Calu3 (cell line): ENCODE measurements at regions not wholly inside any gene's neighbourhood (a gene's known extent, or its start where the extent isn't known, plus 50 kb on each side); places are given as distances from the start of the nearest gene placed in this dataset.

Experiments used
- BruUV-seq: library from RNA; stranded (reverse); fragments of 400-500 nt; replicated peaks from 2 replicates; lab custom pipeline; 2021; lab: Mats Ljungman, UMichigan
- CTCF ChIA-PET: fragments of 300-600 bp; sonication (Branson Sonifier 250); formaldehyde crosslinking; loops from one replicate; lab custom pipeline; 2022; ENCODE audit warnings: antibody characterized with exemption; lab: Charles Lee
- DNase-seq: peaks from one replicate; pipeline ENCODE4 v3.0.0; 2022
- H3K27ac Mint-ChIP-seq: one replicate; pipeline ENCODE4 v1.8.0; 2022; ENCODE audit warnings: mixed read lengths; ENCODE audit not compliant: unreplicated experiment
- H3K27me3 Mint-ChIP-seq: one replicate; pipeline ENCODE4 v1.8.0; 2022; ENCODE audit warnings: mixed read lengths; ENCODE audit not compliant: unreplicated experiment
- H3K36me3 Mint-ChIP-seq: one replicate; pipeline ENCODE4 v1.8.0; 2022; ENCODE audit warnings: mild to moderate bottlenecking, moderate library complexity, mixed read lengths; ENCODE audit not compliant: insufficient read depth, unreplicated experiment
- H3K4me1 Mint-ChIP-seq: one replicate; pipeline ENCODE4 v1.8.0; 2022; ENCODE audit warnings: mild to moderate bottlenecking, low read depth, mixed read lengths; ENCODE audit not compliant: unreplicated experiment
- H3K4me3 Mint-ChIP-seq: one replicate; pipeline ENCODE4 v1.8.0; 2022; ENCODE audit warnings: mild to moderate bottlenecking, low read depth, moderate library complexity, mixed read lengths; ENCODE audit not compliant: unreplicated experiment
- H3K9me3 Mint-ChIP-seq: one replicate; pipeline ENCODE4 v1.8.0; 2022; ENCODE audit warnings: low read depth, mixed read lengths; ENCODE audit not compliant: unreplicated experiment
- CTCF ChIP-seq: fragments of 200-600 bp; IDR thresholded peaks from one replicate; pipeline ENCODE4 v1.8.0; 2022; ENCODE audit warnings: antibody characterized with exemption; ENCODE audit not compliant: unreplicated experiment
- intact Hi-C: fragments of 100-400 bp; cut with micrococcal nuclease; formaldehyde crosslinking; loops from one replicate; pipeline ENCODE4 v1.10.0; 2022; ENCODE audit not compliant: unreplicated experiment

GRCh38 chr10:128553755-128554154 lies 427.5 kb upstream of the MKI67 start:
- H3K4me1 Mint-ChIP-seq = no peaks in the 10 kb centered on the region
- no TSS peak for BruUV-seq
- no peak overlapping the region for H3K4me3 Mint-ChIP-seq

GRCh38 chr10:128556182-128557110 lies 430.2 kb upstream of the MKI67 start:
- H3K27me3 Mint-ChIP-seq = no peaks in the 10 kb centered on the region
- H3K27ac Mint-ChIP-seq = no peak overlapping the region
- TF ChIP-seq CTCF = no peak
- CTCF ChIA-PET = no interaction called here
- no peak for DNase-seq
- no TSS peak for BruUV-seq
- no peaks in the 10 kb centered on the region for H3K9me3 Mint-ChIP-seq
- no peaks in the 10 kb centered on the region for H3K36me3 Mint-ChIP-seq
- no peaks in the 10 kb centered on the region for H3K4me1 Mint-ChIP-seq
- intact Hi-C loops = no loop called here
- no peak overlapping the region for H3K4me3 Mint-ChIP-seq

More at GRCh38 chr10:128553755-128554154, 427.5 kb upstream of the MKI67 start:
- no peak for DNase-seq
- Mint-ChIP-seq H3K27me3 (no peaks in the 10 kb centered on the region), H3K27ac (no peak overlapping the region), H3K9me3 (no peaks in the 10 kb centered on the region), H3K36me3 (no peaks in the 10 kb centered on the region)
- intact Hi-C loops = no loop called here
- CTCF ChIA-PET = no interaction called here
- TF ChIP-seq CTCF = no peak

- TF ChIP-seq CTCF = no peak
- no TSS peak for BruUV-seq
- Mint-ChIP-seq H3K36me3 (no peaks in the 10 kb centered on the region), H3K4me1 (no peaks in the 10 kb centered on the region), H3K27ac (no peak overlapping the region), H3K9me3 (no peaks in the 10 kb centered on the region), H3K4me3 (no peak overlapping the region), H3K27me3 (no peaks in the 10 kb centered on the region)
- intact Hi-C loops = no loop called here
- CTCF ChIA-PET = no interaction called here
- no peak for DNase-seq
Observed at GRCh38 chr10:128557149-128557710, 431.0 kb upstream of the MKI67 start.

- no peaks in the 10 kb centered on the region for H3K27me3 Mint-ChIP-seq
Observed at GRCh38 chr10:128560406-128560805, 434.2 kb upstream of the MKI67 start.

More at GRCh38 chr10:128560406-128560805, 434.2 kb upstream of the MKI67 start:
- H3K4me3 Mint-ChIP-seq = no peak overlapping the region
- no peaks in the 10 kb centered on the region for H3K36me3 Mint-ChIP-seq
- no peaks in the 10 kb centered on the region for H3K9me3 Mint-ChIP-seq
- H3K4me1 Mint-ChIP-seq = no peaks in the 10 kb centered on the region
- no peak for TF ChIP-seq CTCF
- BruUV-seq = no TSS peak
- CTCF ChIA-PET = no interaction called here
- no peak overlapping the region for H3K27ac Mint-ChIP-seq
- no peak for DNase-seq
- intact Hi-C loops = no loop called here
